GM21825 (cell line): ENCODE measurements at regions not wholly inside any gene's neighbourhood (a gene's known extent, or its start where the extent isn't known, plus 50 kb on each side); places are given as distances from the start of the nearest gene placed in this dataset.
"Not testable (repeated sequence)": the region's sequence is repeated elsewhere in the genome, so short reads cannot be mapped to it uniquely, and the experiment has no call there.

ENCODE experiments used
- ATAC-seq: cut with Tn5 transposase; IDR thresholded peaks from one replicate; pipeline ENCODE4 v1.9.1; 2021; ENCODE audit warnings: mild to moderate bottlenecking, moderate library complexity; ENCODE audit not compliant: unreplicated experiment

GRCh38 chr4:58075724-58076123 is 965.5 kb upstream of the IGFBP7 start:
- no peak for ATAC-seq

DNA sequence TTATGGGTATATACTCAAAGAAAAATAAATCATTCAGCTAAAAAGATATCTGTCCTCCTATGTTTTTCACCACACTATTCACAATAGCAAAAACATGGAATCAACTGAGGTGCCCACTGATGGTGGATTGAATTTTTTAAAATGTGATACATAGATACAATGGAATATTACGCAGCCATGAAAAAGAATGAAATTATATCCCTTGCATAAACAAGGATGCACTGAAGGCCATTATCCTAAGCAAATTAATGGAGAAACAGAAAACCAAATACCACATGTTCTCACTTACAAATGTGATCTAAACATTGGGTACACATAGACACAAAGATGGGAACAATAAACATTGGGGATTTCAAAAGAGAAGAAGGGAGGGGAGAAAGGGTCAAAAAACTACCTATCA is 964.2 kb upstream of the IGFBP7 start:
- no peak for ATAC-seq

DNA sequence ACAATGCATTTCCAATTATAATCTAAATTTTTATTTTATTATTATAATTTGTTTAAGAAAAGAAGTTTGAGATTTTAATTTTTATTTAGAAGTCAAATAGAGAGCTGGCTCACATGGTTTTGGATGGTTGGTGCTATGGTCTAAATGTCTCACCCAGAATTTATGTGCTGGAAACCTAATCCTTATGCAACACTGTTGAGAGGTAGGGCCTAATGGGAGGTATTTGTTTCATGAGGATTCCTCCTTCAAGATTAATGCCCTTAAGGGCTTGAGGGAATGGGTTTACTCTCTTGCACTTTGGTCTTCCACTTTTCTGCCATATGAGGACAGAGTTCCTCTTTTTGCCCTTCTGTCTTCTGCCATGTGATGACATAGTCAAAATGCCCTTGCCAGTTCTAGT is 960.5 kb upstream of the IGFBP7 start:
- ATAC-seq = no peak

DNA sequence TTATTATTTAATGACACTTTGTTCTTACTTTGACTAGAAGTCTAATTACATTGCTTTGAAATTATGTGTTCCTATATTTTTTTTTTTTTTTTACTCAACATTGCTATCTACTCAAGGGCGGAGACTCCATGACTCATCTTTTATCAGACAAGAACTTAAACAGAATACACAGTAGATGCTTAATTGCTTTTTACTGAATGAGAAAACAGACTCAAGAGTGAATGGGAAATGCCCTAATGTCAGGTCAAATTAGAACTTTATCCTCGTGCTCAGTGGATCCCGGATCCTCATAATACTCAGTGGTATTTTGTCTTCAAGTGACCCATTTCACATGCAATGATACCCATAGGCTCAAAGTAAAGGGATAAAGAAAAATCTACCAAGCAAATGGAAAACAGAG is 954.5 kb upstream of the IGFBP7 start:
- no peak for ATAC-seq

- ATAC-seq = no peak
Observed at GRCh38 chr4:58063404-58064160, 953.4 kb upstream of the IGFBP7 start.

GRCh38 chr4:58061967-58062366 is 951.8 kb upstream of the IGFBP7 start:
- no peak for ATAC-seq

DNA sequence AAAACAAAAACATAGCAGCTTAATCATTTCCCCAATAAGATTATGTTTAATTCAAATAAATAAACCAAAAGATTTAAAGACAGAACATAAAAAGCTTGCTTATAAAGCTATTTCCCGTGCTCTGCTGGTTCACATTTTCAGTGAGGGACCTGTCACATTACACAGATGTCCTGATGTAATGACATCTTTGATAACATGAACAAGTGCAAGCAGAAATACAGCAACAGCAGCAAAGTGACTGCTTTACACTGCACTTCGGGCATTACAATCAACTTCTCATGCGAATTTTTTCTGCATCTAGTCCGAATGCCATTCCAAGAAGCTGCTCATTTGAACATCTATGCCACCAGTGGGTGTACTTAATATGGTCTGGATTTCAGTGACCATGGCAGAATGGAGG is 940.3 kb upstream of the IGFBP7 start:
- no peak for ATAC-seq

- ATAC-seq = no peak
Observed at GRCh38 chr4:58048491-58048890, 938.3 kb upstream of the IGFBP7 start.

DNA sequence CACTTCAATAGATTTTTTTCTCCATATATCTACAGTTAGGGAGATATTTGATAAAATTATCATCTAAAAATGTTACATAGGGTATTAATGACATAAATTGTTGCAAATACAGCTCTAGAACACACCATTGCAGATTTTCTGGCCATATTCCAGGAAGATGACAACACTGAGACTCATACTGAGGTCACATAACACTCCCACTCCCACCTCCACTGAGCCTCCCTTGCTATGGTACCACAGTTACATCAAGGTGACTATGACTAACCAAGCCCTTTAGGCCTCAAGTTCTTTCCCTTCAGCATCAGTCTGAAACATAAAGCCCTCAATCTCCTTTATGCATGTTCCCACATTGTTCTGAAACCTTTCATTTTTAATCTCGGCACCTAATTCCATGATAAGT is 932.0 kb upstream of the IGFBP7 start:
- no peak for ATAC-seq

DNA sequence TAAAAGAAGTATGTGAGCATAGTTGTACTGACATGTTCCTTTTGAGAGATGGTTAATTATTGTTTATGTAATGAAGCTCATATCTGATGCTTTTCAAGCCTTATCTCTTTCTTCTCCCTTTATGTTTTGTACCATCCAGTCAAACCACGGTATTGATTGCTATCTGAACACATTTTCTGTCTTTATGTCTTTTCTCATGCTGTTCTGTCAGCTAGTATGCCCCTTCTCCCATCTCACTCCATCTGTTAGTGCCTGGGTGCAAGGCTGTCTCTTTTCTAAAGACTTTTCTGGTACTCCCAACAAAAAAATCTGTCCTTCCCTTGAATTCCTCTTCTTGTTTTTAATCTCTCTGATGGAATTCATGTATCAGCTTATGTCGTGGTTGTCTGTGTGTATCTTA is 883.8 kb upstream of the IGFBP7 start:
- no peak for ATAC-seq

DNA sequence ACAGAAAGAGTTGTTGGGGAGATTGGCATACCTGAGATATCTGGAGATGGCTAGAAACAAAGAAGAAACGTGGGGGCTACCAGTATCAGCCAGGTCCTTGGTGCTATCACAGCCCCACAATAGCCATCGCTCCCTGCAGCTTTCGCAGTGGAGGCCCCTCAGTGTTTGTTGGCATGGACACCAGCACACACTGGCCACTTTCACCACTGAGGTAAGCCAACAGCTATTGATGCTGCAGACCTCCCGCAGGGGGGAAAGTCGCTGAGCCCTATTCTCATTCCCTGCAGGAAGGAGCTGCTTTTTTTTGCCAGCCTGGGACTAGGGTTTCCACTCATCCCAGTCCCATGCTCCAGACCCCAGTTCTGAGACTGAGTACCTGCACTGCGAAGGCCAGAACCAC is 879.2 kb upstream of the IGFBP7 start:
- ATAC-seq = no peak

DNA sequence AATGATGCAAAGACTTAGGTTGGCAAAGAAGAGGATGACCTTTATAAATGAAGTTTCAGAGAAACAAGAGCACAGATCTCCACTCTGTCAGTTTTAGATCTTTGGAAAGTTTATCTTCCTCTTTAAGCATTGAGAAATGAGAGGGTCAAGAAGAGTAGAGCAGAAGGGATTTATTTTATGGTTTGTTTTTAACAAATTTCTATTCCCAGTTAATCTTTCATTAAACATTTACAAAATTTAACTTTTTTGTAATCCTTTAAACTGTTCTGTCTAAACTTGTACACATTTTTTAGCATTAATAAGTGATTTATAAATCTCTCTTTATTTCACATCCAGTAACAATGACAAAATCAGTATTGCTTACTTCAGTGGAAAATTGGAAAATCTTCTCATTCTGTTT is 875.0 kb upstream of the IGFBP7 start:
- no peak for ATAC-seq

- no peak for ATAC-seq
Observed at GRCh38 chr4:57981123-57981522, 870.9 kb upstream of the IGFBP7 start.

- no peak for ATAC-seq
Observed at GRCh38 chr4:57974821-57975220, 864.6 kb upstream of the IGFBP7 start.

GRCh38 chr4:57973819-57974218 is 863.6 kb upstream of the IGFBP7 start:
- ATAC-seq = no peak

GRCh38 chr4:57971261-57971660 is 861.1 kb upstream of the IGFBP7 start:
- ATAC-seq = no peak

GRCh38 chr4:57966987-57967760 is 857.0 kb upstream of the IGFBP7 start:
- no peak for ATAC-seq

GRCh38 chr4:57965431-57965830 is 855.2 kb upstream of the IGFBP7 start:
- ATAC-seq = not testable (repeated sequence)

GRCh38 chr4:57945298-57945697 is 835.1 kb upstream of the IGFBP7 start:
- ATAC-seq = no peak

DNA sequence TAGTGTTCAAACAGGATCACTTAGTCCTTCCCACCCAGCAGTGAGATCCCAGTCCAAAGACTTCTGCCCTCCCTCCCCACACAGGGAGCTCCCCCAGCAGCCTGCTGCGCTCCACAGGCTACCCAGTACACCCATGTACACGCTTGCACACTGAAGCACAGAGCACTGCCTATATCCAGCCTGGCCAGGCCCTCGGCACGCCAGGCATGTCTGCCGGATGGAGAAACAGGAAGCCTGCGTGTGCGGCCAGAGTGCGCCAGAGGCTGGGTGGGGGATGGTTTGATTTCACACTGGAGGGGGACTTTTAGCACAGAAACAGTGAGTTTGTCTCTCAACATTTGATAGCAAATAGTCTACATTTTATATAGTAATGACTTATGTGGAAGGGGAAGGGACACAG is 833.5 kb upstream of the IGFBP7 start:
- ATAC-seq = no peak

DNA sequence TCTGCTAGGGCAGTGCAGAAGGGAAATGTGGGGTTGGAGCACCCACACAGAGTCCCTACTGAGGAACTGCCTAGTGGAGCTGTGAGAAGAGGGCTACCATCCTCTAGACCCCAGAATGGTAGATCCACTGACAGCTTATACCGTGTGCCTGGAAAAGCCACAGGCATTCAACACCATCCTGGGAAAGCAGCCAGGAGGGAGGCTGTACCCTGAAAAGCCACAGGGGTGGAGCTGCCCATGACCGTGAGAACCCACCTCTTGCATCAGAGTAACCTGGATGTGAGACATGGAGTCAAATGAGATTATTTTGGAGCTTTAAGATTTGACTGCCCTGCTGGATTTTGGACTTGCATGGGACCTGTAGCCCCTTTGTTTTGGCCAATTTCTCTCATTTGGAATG is 827.1 kb upstream of the IGFBP7 start:
- ATAC-seq = not testable (repeated sequence)

GRCh38 chr4:57926311-57926710 is 816.1 kb upstream of the IGFBP7 start:
- no peak for ATAC-seq
